GM21360 (cell line): ENCODE measurements at regions not wholly inside any gene's neighbourhood (a gene's known extent, or its start where the extent isn't known, plus 50 kb on each side); places are given as distances from the start of the nearest gene placed in this dataset.
"Not testable (repeated sequence)": the region's sequence is repeated elsewhere in the genome, so short reads cannot be mapped to it uniquely, and the experiment has no call there.

ENCODE experiments used
- ATAC-seq: cut with Tn5 transposase; IDR thresholded peaks from one replicate; pipeline ENCODE4 v1.9.1; 2021; ENCODE audit warnings: mild to moderate bottlenecking, moderate library complexity; ENCODE audit not compliant: unreplicated experiment

DNA sequence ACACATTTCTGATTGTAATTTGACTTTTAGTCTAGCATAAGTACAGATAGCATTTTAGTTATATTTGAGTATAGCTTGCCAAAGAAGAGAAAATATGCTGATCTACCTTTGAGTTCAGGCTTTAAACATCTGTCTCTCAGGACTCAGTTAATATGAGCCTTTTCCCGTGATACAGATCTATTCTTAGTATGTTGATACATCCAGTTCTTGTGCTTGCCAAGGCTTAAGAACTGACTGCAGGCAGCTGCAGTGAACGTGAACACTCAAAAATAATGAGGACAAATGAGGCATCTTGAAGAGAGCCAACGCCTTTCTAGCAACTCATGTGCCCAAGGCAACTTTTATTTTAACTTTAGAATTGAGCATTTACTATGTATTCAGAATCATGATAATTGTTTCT, 325.5 kb downstream of the SI start:
- ATAC-seq: no peak

DNA sequence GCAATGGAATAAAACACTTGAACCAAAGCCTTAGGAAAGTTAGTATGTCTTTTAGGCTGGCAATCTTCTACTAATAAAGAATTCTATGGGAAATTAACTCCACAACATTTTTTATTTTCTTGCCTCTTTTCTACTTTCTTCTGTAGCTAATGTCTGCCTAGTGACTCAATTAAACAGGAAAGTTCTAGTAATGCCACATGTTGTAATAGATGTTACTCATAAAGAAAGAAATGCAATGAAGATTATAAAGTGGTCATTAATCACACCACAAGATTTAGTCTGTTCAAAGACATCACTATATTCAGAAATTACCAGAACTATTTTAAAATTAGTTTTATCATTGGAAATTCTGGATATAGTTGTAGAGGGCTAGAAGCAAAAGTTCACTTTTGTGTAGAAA, 329.7 kb downstream of the SI start:
- ATAC-seq: no peak

DNA sequence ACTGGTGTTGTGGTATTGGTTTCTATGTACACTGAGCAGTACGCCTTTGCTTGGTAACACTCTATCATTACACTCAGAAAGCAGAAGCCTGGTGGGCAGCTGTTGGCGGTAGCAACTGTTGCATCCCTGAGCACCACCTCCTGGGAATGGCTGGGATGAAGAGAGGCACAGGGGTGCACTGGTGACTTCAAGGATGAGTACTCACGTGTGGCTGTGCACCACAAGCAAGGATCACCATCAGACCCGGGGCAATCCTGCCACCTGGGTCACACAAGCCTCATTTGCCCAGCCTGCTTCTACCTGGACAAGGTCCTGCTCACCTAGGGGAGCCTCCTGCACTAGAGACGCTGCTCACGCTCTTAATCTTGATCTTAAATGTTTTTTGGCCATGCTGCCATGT, 336.4 kb downstream of the SI start:
- no peak for ATAC-seq

DNA sequence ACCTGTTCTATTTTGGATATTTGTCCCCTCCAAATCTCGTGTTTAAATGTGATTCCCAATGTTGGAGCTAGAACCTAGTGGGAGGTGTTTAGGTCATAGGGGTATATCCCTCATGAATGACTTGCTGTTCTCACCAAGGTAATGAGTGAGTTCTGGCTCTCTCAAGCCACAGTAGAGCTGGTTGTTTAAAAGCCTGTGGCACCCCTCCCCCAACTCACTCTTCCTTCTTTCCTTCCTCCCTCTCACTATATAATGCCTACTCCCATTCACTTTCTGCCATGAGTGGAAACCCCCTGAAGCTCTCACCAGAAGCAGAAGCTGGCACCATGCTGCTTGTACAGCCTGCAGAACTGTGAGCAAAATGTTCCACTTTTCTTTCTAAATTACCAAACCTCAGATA, 341.1 kb downstream of the SI start:
- ATAC-seq: no peak

DNA sequence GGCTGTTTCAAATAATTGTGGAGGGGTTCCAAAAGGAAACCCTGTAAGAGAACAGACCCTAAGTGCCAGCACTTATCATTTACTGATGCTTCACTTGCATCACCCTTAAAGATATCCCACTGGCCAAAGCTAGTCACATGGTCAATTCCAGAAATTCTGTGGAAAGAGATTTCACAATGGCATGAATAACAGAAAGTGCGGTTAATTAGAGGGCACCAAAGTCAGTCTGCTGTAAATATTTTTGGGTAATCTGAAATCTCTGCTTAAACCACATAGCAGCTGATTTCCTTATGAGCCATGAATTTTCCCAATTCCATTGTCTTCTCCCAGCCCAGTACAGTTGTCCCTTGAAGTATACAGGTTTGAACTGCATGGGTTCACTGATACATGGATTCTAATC, 346.1 kb downstream of the SI start:
- no peak for ATAC-seq

DNA sequence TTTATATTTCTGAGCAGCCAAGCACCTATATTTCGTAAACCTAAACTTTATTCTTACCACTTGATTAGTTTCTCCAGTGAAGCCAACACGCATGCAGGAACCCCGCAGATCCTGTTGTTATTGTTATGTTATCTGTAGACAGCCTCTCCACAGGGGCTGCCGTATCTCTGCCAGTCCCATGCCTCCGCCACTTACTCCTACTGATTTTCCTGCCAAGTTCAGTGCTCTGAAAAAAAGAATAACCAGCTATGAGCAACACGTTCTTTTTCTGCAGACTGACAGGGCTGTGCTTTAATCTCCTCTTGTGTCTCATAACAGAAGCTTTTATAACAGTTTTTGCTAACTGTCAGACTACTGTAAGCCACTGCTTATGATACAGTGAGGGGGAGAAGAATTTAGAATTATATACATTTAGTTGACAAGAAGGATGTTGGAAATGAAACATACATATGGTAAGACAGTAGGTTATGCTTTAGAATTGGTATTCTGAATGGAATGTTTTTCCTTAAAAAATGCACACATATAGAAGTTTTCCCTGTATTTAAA, 347.4 kb downstream of the SI start:
- no peak for ATAC-seq

DNA sequence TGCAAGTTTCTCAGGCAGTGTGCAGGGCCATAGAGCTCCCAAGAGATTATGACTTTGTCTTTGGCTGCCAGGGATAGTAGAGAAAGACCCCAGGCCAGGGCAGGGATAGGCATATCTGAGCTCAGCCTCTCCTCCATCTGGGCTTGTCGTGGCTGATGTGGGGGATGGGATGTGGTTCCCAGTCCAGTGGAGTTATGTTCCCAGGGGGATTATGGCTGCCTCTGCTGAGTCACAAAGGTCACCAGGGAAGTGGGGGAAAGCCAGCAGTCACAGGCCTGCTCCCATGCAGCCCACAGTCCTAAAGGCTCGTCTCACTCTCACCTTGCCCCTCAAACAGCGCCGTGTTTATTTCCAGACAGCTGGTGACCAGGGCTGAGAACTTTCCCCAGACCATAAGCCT, 354.9 kb downstream of the SI start:
- ATAC-seq: no peak

DNA sequence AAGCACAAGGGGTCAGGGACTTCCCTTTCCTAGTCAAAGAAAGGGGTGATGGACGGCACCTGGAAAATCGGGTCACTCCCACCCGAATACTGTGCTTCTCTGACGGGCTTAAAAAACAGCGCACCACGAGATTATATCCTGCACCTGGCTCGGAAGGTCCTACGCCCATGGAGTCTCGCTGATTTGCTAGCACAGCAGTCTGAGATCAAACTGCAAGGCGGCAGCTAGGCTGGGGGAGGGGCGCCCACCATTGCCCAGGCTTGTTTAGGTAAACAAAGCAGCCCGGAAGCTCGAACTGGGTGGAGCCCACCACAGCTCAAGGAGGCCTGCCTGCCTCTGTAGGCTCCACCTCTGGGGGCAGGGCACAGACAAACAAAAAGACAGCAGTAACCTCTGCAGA, 375.5 kb downstream of the SI start:
- not testable (repeated sequence) for ATAC-seq

DNA sequence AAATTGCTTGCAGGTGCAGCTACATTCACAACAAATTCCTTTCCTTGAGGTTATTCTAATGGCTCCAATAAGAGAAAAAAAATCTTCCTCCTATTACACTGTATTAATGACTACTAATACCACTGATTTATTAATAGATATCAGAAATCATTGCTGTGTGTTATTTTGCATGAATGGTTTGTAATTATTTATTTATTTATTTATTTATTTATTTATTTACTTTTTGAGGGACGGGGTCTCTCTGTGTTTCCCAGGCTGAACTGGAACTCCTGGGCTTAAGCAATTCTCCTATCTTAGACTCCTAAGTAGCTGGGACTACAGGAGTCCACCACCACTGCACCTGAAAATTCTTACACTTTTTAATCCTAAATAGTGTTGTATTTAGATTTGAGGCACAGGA, 390.4 kb downstream of the SI start:
- no peak for ATAC-seq

DNA sequence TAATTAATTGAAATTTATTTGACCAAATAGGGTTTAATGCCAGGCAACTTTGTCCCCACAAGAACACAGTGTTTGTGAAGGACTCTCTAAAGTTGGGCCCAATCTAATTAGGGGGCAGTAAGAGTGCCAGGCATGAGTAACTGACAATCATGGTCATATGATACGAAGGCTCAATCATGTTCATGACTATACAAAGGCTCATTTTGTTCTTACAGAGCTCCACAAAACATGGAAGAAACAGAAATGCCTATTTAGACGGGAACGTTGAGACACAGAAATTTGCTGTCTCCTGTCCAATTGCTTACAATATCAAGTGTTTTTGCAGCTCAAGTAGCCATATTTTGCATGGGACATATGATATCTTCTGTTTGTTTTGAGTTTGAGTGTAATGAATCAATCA, 391.1 kb downstream of the SI start:
- no peak for ATAC-seq

DNA sequence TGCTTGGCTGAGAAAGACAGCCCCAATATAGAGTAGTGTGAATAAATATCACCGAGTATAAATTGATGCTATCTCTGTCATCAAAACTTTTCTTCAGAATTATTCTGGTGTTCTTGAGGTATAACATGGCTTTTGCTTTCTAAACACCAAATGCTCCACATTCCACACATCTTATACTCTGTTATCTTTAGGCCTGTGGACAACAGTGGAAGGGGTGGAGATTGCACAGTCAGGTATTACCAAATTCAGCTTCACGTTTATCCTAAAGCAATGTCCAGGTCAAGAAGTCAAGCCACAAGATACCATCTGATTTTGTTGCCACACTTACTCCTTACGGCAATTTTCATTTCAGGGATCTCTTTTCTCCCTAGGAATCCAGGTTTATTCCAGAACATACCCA, 394.8 kb downstream of the SI start:
- no peak for ATAC-seq

DNA sequence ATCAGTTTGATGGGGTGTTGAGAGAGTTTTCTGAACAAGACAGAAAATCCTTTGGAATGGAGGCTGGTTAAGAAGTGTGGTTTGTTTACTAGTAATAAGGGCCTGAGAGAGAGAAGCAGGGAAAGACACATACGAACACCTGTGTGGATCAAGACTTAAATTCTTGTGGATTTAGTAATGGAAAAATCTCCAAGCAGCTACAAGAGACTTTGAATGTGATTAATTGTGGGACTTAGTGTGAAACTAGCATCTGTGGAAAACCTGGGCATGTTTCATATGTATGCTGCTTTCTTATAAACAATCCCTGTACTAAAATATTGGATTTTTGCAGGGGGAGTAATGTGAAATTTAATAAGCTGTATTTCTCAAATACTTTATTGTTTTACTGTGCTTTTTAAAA, 399.1 kb downstream of the SI start:
- ATAC-seq: no peak

DNA sequence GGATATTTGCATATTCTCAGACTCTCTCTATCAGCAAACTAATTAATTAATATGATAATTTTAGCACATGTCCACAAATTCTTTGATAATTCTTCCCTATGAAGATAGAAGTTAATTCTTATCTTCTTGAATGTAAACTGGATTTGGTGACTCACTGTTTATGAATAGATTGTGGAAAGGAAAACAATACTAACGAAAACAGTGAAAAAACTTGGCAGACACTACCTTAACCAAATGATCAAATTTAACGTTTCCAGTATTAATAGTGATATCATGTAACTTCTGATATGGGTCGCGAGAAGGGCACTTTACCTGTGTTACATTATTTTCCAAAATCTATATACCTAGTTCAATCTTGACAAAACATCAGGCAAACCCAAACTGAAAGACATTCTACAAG, 401.0 kb downstream of the SI start:
- no peak for ATAC-seq

DNA sequence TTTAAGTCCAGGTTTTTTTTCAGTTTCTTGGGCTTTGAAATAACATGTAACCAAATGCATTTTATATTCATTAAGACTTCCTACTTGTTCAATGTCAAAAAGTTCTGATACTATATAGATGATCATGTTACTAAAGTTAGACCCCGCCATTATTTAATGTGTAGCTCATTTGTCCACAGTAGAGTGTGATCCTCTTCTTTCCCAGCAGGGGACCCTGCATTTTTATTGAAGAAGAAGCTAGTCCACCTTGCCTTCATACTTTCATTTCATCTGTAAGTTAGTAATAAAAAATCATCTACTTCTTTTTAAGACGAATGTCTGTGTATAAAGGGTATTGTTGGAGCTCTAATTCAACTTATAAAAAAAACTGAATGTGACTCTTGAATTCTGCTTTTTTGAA, 404.6 kb downstream of the SI start:
- no peak for ATAC-seq

DNA sequence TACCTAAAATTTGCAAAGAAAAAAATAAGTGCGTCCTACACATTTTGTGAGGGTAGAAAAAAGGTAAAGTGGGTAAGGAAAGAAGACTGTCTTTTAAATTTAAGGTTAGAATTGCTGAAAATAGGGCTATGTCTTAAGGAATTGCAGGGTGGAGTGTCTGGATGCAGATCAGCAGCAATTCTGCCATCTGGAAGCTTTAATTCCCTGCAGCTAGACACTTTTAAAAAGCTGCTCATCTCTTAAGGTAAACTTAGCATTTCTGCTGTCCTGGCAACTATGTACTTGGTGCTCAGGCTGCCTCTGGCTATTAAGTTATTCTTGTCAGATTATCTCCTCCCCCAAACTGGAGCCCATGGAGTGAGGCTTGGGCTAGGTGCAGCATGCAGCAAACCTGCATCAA, 420.2 kb downstream of the SI start:
- ATAC-seq: no peak

DNA sequence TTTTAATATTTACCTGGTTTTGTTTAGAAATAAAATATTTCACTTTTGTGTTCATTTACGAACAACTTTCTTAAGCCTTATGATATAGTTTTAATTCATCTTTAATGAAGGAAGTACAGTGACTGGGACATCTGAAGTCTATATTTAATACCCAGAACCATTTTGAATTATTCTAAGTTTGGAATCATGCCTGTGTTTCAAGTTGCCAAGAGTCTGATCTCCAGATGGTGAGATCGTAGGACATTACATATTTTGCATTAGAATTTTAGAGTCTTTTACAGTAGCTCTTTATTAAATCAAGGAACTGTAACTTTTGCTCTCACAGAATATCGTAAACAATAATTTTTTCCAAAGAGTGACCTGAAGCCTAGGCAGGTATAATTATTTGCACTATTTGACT, 420.7 kb downstream of the SI start:
- no peak for ATAC-seq

DNA sequence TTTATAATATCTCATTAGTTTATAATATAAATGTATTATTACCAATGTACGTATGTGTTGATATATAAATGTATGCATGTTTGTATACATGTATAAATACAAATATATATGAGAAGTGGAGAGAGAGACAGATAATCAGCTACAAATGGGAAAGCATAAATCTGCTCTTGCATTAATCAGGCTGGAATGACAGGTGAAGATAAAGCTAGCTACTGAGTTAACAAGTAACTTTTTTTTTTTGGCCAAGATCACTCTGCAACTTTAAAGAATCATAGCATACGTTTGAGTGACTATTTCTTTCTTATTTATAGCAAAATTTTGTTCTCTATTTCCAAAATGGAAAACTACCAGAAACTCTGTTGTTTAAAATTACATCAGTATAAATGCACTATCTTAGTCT, 422.8 kb downstream of the SI start:
- no peak for ATAC-seq

DNA sequence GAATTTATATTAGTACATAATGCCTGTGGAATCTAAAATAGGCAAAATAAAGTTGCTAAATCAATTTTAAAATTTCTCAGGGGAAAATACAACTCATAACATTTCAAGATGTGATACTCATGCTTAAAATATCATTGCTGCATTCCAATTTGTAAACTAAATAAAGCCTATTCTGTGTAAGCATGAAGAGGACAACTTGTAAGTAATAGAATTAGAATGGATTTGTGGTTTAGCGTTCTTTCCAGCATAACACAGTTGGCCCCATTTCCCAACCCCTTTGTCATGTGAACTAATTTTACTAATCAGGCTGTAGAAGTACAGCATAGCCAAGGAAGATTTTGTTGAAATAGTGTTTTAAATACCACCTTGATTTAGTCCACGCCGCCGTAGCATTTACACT, 437.2 kb downstream of the SI start:
- no peak for ATAC-seq

DNA sequence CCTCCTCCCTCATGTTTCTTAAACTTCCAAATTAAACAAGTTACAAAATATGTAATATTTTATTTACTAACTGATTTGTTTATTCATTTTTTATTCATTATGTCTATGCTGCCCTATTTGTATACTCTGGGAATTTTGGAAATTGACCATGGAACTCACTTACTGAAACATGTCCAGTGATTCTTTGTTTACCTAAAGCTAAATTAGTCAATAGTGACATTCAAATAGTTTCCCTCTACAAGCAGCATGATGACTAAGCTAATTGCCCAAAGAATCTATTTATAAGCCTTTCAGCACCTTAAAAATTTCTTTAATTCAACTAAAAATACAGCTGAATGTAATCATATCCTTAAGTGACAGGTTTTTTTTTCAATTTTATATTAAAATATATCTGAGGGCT, 437.7 kb downstream of the SI start:
- ATAC-seq: no peak

DNA sequence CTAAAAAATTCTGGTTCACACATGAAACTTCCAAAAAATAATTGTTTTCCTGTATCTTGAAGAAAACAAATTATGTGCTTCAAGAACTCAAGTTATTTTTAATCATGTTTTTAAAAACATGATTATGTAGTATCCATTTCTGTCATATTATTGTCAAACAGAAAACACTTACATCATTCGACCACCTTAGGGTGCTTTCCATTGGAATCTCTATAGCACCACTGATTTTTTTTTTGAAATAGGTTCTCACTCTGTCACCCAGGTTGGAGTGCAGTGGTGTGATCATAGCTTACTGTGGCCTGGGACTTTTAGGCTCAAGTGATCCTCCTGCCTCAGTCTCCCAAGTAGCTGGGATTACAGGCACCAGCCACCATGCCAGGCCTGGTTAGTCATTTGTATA, 457.3 kb downstream of the SI start:
- no peak for ATAC-seq

DNA sequence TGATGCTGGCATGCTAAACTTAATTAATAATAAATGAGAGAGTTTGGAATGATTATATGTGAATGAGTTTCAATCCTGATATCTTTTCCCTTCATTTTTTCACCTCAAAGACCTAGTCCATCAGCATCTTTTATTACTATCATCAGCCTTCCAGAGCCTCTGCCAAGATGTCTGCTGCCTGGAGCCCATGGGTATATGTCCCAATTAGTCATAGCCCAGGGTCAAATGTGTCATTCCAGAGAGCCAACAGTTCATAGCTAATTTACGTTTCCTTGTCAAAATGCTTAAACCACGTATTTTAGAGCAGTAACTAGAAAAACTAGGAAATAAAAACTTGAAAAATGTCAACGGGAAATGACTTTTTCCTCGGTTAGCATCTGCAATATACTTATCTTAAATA, 457.9 kb downstream of the SI start:
- no peak for ATAC-seq

DNA sequence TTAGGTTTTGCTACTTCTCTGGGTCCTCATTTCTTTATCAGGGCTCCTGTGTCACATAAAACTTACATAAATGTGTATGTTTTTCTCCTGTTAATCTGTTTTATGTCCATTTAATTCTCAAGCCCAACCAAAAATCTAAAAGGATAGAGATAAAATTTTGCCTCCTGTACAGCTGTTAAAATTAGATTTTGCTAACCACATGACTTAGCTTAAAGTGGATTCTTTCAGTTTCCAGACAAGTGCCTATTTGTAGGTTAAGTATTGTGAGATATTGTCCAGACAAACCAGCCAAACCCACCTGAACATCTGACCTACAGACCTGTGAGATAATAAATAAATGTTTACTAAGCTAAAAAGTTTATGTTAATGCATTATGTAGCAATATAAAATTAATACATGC, 465.5 kb downstream of the SI start:
- no peak for ATAC-seq

DNA sequence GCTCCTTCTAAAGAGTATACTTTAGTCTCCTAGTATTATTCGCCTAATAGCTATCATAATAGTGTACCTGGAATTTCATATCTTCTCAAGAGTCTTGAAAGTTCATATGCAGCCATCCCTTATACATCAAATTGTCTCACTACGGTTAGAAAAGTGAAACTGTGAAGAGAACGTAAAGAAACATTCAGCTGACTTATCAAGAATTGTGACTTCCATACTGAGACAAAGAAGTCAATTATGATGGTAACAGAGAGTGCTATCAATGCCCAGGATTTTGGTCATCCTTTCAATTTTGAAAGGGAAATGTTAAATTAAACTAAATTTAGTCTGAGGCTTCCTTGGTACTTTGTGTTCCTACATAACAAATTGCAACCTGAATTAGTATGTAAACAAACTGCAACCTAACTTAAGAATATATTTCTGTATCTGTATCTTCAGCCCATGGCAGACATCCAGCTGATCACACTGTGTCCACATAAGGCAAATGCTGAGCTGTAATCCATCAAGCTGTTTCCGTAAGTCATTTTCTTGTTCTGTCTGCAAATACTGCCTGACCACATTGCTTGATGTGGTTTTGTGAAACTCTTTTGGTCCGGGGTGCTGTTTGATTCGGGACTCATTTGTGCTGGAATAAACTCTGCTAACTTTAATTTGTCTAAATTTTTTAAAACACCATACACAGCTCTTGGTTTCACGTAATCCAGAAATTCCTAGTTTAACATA, 469.6 kb downstream of the SI start:
- no peak for ATAC-seq
